NT2/D1 (cell line): ENCODE measurements at regions not wholly inside any gene's neighbourhood (a gene's known extent, or its start where the extent isn't known, plus 50 kb on each side); places are given as distances from the start of the nearest gene placed in this dataset.
A peak's percentile ranks its signal among the peaks of the same experiment; 100 is the strongest.

Source experiments
- DNase-seq: peaks from one replicate; pipeline ENCODE4 v3.0.0-alpha.2; 2011; ENCODE audit warnings: low read depth, low spot score
- H3K27me3 ChIP-seq: 2 replicates; pipeline ENCODE4 v1.6.0; 2011; ENCODE audit warnings: mild to moderate bottlenecking; ENCODE audit not compliant: insufficient read length, insufficient read depth
- H3K36me3 ChIP-seq: 2 replicates; pipeline ENCODE4 v1.6.1; 2011; ENCODE audit warnings: mild to moderate bottlenecking, low read length, mixed read lengths; ENCODE audit not compliant: insufficient read depth, insufficient read length
- H3K4me1 ChIP-seq: 2 replicates; pipeline ENCODE4 v1.5.1; 2011; ENCODE audit not compliant: insufficient read depth, insufficient read length
- H3K4me3 ChIP-seq: 2 replicates; pipeline ENCODE4 v1.5.1; 2011; ENCODE audit warnings: low read depth; ENCODE audit not compliant: insufficient read length
- H3K9ac ChIP-seq: 2 replicates; pipeline ENCODE4 v1.6.0; 2011; ENCODE audit warnings: low read depth; ENCODE audit not compliant: insufficient read length
- H3K9me3 ChIP-seq: 2 replicates; pipeline ENCODE4 v1.5.1; 2011; ENCODE audit warnings: mild to moderate bottlenecking, low read length; ENCODE audit not compliant: insufficient read depth
- SUZ12 ChIP-seq: IDR thresholded peaks from 2 replicates; pipeline ENCODE4 v1.6.1; 2011; ENCODE audit not compliant: insufficient read length, insufficient read depth; ENCODE audit errors: extremely low read depth
- YY1 ChIP-seq: IDR thresholded peaks from 2 replicates; pipeline ENCODE4 v1.6.1; 2011; ENCODE audit not compliant: insufficient read length, insufficient read depth
- ZNF274 ChIP-seq: IDR thresholded peaks from 2 replicates; pipeline ENCODE4 v1.6.1; 2011; ENCODE audit warnings: mild to moderate bottlenecking, low read depth, low read length

GRCh38 chr1:209383907-209384709, 199.4 kb upstream of the CAMK1G start:
- DNase-seq: peak; percentile 49
- Histone ChIP-seq H3K9me3 (peaks cover 4% of the 10 kb centered on the region; the same call in 1 of the 2 replicates), H3K27me3 (no peaks in the 10 kb centered on the region), H3K9ac (no peak overlapping the region), H3K4me3 (no peak overlapping the region), H3K36me3 (no peaks in the 10 kb centered on the region), H3K4me1 (no peaks in the 10 kb centered on the region)
- TF ChIP-seq SUZ12 (no peak), ZNF274 (no peak), YY1 (no peak)

- Histone ChIP-seq H3K9me3 (peaks cover 4% of the 10 kb centered on the region; the same call in 1 of the 2 replicates), H3K4me1 (no peaks in the 10 kb centered on the region), H3K4me3 (no peak overlapping the region), H3K9ac (no peak overlapping the region), H3K27me3 (no peaks in the 10 kb centered on the region), H3K36me3 (no peaks in the 10 kb centered on the region)
- TF ChIP-seq SUZ12 (no peak), YY1 (no peak)
- no peak for DNase-seq
Measured at GRCh38 chr1:209384710-209385550, 198.6 kb upstream of the CAMK1G start.

GRCh38 chr1:209386156-209386555, 197.4 kb upstream of the CAMK1G start:
- Histone ChIP-seq H3K4me1 (no peaks in the 10 kb centered on the region), H3K4me3 (no peak overlapping the region), H3K9ac (no peak overlapping the region), H3K36me3 (no peaks in the 10 kb centered on the region), H3K9me3 (peaks cover 4% of the 10 kb centered on the region; the same call in 1 of the 2 replicates), H3K27me3 (no peaks in the 10 kb centered on the region)
- TF ChIP-seq ZNF274 (no peak), SUZ12 (no peak), YY1 (no peak)
- DNase-seq: no peak

GRCh38 chr1:209387271-209387968, 196.1 kb upstream of the CAMK1G start:
- no peaks in the 10 kb centered on the region for H3K36me3 ChIP-seq
- H3K4me1 ChIP-seq: peaks cover 2% of the 10 kb centered on the region
- no peak overlapping the region for H3K9ac ChIP-seq
- H3K4me3 ChIP-seq: no peak overlapping the region
- TF ChIP-seq YY1 (no peak), ZNF274 (no peak), SUZ12 (no peak)
- no peak for DNase-seq
- H3K9me3 ChIP-seq: peaks cover 4% of the 10 kb centered on the region; the same call in 1 of the 2 replicates
- no peaks in the 10 kb centered on the region for H3K27me3 ChIP-seq

- Histone ChIP-seq H3K4me1 (peaks cover 2% of the 10 kb centered on the region), H3K9me3 (peaks cover 4% of the 10 kb centered on the region; the same call in 1 of the 2 replicates), H3K9ac (no peak overlapping the region), H3K27me3 (no peaks in the 10 kb centered on the region), H3K36me3 (no peaks in the 10 kb centered on the region), H3K4me3 (no peak overlapping the region)
- no peak for TF ChIP-seq SUZ12
- no peak for TF ChIP-seq YY1
- TF ChIP-seq ZNF274: no peak
- no peak for DNase-seq
Measured at GRCh38 chr1:209387969-209388329, 195.6 kb upstream of the CAMK1G start.

GRCh38 chr1:209388358-209388757, 195.2 kb upstream of the CAMK1G start:
- no peak for DNase-seq
- Histone ChIP-seq H3K9me3 (peaks cover 4% of the 10 kb centered on the region; the same call in 1 of the 2 replicates), H3K9ac (no peak overlapping the region), H3K4me3 (no peak overlapping the region), H3K36me3 (no peaks in the 10 kb centered on the region), H3K27me3 (no peaks in the 10 kb centered on the region), H3K4me1 (peaks cover 2% of the 10 kb centered on the region)
- TF ChIP-seq ZNF274 (no peak), YY1 (no peak), SUZ12 (no peak)

- Histone ChIP-seq H3K27me3 (no peaks in the 10 kb centered on the region), H3K9me3 (peaks cover 4% of the 10 kb centered on the region; the same call in 1 of the 2 replicates), H3K36me3 (no peaks in the 10 kb centered on the region), H3K9ac (no peak overlapping the region), H3K4me1 (peaks cover 2% of the 10 kb centered on the region), H3K4me3 (no peak overlapping the region)
- TF ChIP-seq SUZ12: no peak
- no peak for TF ChIP-seq YY1
- TF ChIP-seq ZNF274: no peak
- DNase-seq: no peak
Measured at GRCh38 chr1:209389258-209389657, 194.3 kb upstream of the CAMK1G start.
